H9 (cell line): ENCODE measurements at regions not wholly inside any gene's neighbourhood (a gene's known extent, or its start where the extent isn't known, plus 50 kb on each side); places are given as distances from the start of the nearest gene placed in this dataset.

Experiments used
- DNase-seq: peaks from one replicate; pipeline ENCODE4 v3.0.0-alpha.2; 2017
- H2AFZ ChIP-seq: one replicate; pipeline ENCODE4 v1.6.1; 2013; ENCODE audit warnings: mild to moderate bottlenecking, low read length, control low read depth, moderate library complexity
- H2AK5ac ChIP-seq: 2 replicates; pipeline ENCODE4 v1.6.1; 2013; ENCODE audit warnings: low read length, control low read depth, mixed read lengths; ENCODE audit not compliant: insufficient read length
- H2BK120ac ChIP-seq: one replicate; pipeline ENCODE4 v1.6.1; 2013; ENCODE audit warnings: low read depth, mild to moderate bottlenecking, low read length, control low read depth, inconsistent platforms; ENCODE audit not compliant: poor library complexity, severe bottlenecking
- H2BK12ac ChIP-seq: 2 replicates; pipeline ENCODE4 v1.6.1; 2013; ENCODE audit warnings: low read length, control low read depth, mixed read lengths, low read depth; ENCODE audit not compliant: insufficient read length
- H2BK15ac ChIP-seq: 2 replicates; pipeline ENCODE4 v1.6.1; 2013; ENCODE audit warnings: low read depth, low read length, control low read depth
- H2BK20ac ChIP-seq: one replicate; pipeline ENCODE4 v1.6.1; 2013; ENCODE audit warnings: low read depth, mild to moderate bottlenecking, low read length, control low read depth, inconsistent platforms; ENCODE audit not compliant: poor library complexity, severe bottlenecking
- H2BK5ac ChIP-seq: 2 replicates; pipeline ENCODE4 v1.6.1; 2013; ENCODE audit warnings: low read length, control low read depth, mixed read lengths; ENCODE audit not compliant: insufficient read length
- H3K14ac ChIP-seq: 2 replicates; pipeline ENCODE4 v1.6.1; 2013; ENCODE audit warnings: low read length, control low read depth; ENCODE audit not compliant: insufficient read depth
- H3K18ac ChIP-seq: 2 replicates; pipeline ENCODE4 v1.6.1; 2013; ENCODE audit warnings: low read depth, mild to moderate bottlenecking, mixed read lengths, low read length, control low read depth; ENCODE audit not compliant: insufficient read length
- H3K23ac ChIP-seq: 2 replicates; pipeline ENCODE4 v1.6.1; 2013; ENCODE audit warnings: low read length, control low read depth, mixed read lengths, low read depth; ENCODE audit not compliant: insufficient read length
- H3K23me2 ChIP-seq: 2 replicates; pipeline ENCODE4 v1.6.1; 2013; ENCODE audit warnings: low read depth, mild to moderate bottlenecking, mixed read lengths, low read length, control low read depth; ENCODE audit not compliant: insufficient read length, poor library complexity, severe bottlenecking
- H3K27ac ChIP-seq: 2 replicates; pipeline ENCODE4 v1.5.1; 2013; ENCODE audit warnings: low read length, control low read depth, mixed read lengths, low read depth; ENCODE audit not compliant: insufficient read length
- H3K27me3 ChIP-seq: 2 replicates; pipeline ENCODE4 v1.6.1; 2013; ENCODE audit warnings: low read length, control low read depth, inconsistent platforms; ENCODE audit not compliant: insufficient read depth
- H3K4ac ChIP-seq: 2 replicates; pipeline ENCODE4 v1.6.1; 2013; ENCODE audit warnings: low read depth, mild to moderate bottlenecking, control low read depth, inconsistent platforms, low read length, moderate library complexity
- H3K4me1 ChIP-seq: 2 replicates; pipeline ENCODE4 v1.6.1; 2013; ENCODE audit warnings: low read length, control low read depth, inconsistent platforms; ENCODE audit not compliant: insufficient read depth
- H3K4me2 ChIP-seq: 2 replicates; pipeline ENCODE4 v1.6.1; 2013; ENCODE audit warnings: low read length, control low read depth, mixed read lengths; ENCODE audit not compliant: insufficient read length, insufficient read depth
- H3K56ac ChIP-seq: 2 replicates; pipeline ENCODE4 v1.6.1; 2013; ENCODE audit warnings: low read depth, mild to moderate bottlenecking, mixed read lengths, low read length, control low read depth; ENCODE audit not compliant: insufficient read length
- H3K79me1 ChIP-seq: 2 replicates; pipeline ENCODE4 v1.6.1; 2013; ENCODE audit warnings: low read depth, mild to moderate bottlenecking, moderate library complexity, low read length, control low read depth, inconsistent platforms; ENCODE audit not compliant: insufficient read depth, poor library complexity, severe bottlenecking
- H3K79me2 ChIP-seq: 2 replicates; pipeline ENCODE4 v1.6.1; 2013; ENCODE audit warnings: low read length, control low read depth, inconsistent platforms; ENCODE audit not compliant: insufficient read depth
- H3K9ac ChIP-seq: 2 replicates; pipeline ENCODE4 v1.6.1; 2013; ENCODE audit warnings: low read length, control low read depth, mixed read lengths; ENCODE audit not compliant: insufficient read length; ENCODE audit errors: extremely low read depth
- H3K9me3 ChIP-seq: one replicate; pipeline ENCODE4 v1.6.1; 2013; ENCODE audit warnings: low read depth, low read length, inconsistent platforms; ENCODE audit not compliant: control insufficient read depth
- H3T11ph ChIP-seq: one replicate; pipeline ENCODE4 v1.6.1; 2013; ENCODE audit warnings: mild to moderate bottlenecking, low read length, control low read depth, inconsistent platforms
- H4K20me1 ChIP-seq: one replicate; pipeline ENCODE4 v1.6.1; 2013; ENCODE audit not compliant: control insufficient read depth, insufficient read length, insufficient read depth
- H4K5ac ChIP-seq: 2 replicates; pipeline ENCODE4 v1.6.1; 2013; ENCODE audit warnings: low read depth, mild to moderate bottlenecking, mixed read lengths, low read length, control low read depth; ENCODE audit not compliant: insufficient read length
- H4K8ac ChIP-seq: replicated peaks from 2 replicates; pipeline ENCODE4 v1.6.1; 2013; ENCODE audit warnings: low read length, control low read depth, mixed read lengths, low read depth; ENCODE audit not compliant: insufficient read length
- H4K91ac ChIP-seq: 2 replicates; pipeline ENCODE4 v1.6.1; 2013; ENCODE audit warnings: low read depth, mild to moderate bottlenecking, moderate library complexity, mixed read lengths, low read length, control low read depth; ENCODE audit not compliant: insufficient read length
- H3K27ac Mint-ChIP-seq, 3 experiments: 2 replicates in 2 of 3; 3 replicates in 1 of 3; pipeline ENCODE4 v1.8.0; 2020 to 2021; ENCODE audit warnings: mixed read lengths in 3 of 3, mild to moderate bottlenecking in 1 of 3, moderate library complexity in 1 of 3
- H3K27me3 Mint-ChIP-seq: 2 replicates; pipeline ENCODE4 v1.8.0; 2021; ENCODE audit warnings: low read depth, mild to moderate bottlenecking, moderate library complexity, mixed read lengths
- H3K36me3 Mint-ChIP-seq, 3 experiments: 2 replicates in 2 of 3; 3 replicates in 1 of 3; pipeline ENCODE4 v1.8.0; 2020 to 2021; ENCODE audit warnings: low read depth in 3 of 3, mixed read lengths in 3 of 3; ENCODE audit not compliant: insufficient read depth in 1 of 3
- H3K4me1 Mint-ChIP-seq, 2 experiments: 2 replicates each; pipeline ENCODE4 v1.8.0; 2020; ENCODE audit warnings: mixed read lengths in 2 of 2
- H3K4me3 Mint-ChIP-seq, 2 experiments: 2 replicates in 1 of 2; 3 replicates in 1 of 2; pipeline ENCODE4 v1.8.0; 2020 to 2021; ENCODE audit warnings: mild to moderate bottlenecking in 2 of 2, mixed read lengths in 2 of 2, moderate library complexity in 1 of 2
- H3K9me3 Mint-ChIP-seq, 2 experiments: 2 replicates in 1 of 2; 3 replicates in 1 of 2; pipeline ENCODE4 v1.8.0; 2020; ENCODE audit warnings: mild to moderate bottlenecking in 2 of 2, mixed read lengths in 2 of 2, moderate library complexity in 1 of 2
- WGBS: extraction: QIAGEN DNeasy Blood & Tissue Kit; methylation state at CpG from one replicate; pipeline ENCODE4 v1.1.7; 2013; ENCODE audit warnings: missing lambda C conversion rate, low lambda C conversion rate, mixed read lengths; ENCODE audit not compliant: insufficient read length; ENCODE audit errors: extremely low coverage; 5-methylcytosine and 5-hydroxymethylcytosine counted together
- TF ChIP-seq, protein P1 (sequence below): fragments of 200-600 bp; sonication (generic); conservative IDR thresholded peaks from 3 replicates; pipeline ENCODE4 v1.8.0; 2021; ENCODE audit warnings: antibody characterized with exemption, mild to moderate bottlenecking

- Histone ChIP-seq H3K9ac (no peak overlapping the region), H2AK5ac (no peak overlapping the region), H3K4me2 (no peak overlapping the region), H2BK5ac (no peak overlapping the region), H3K23me2 (no peaks in the 10 kb centered on the region), H3K18ac (no peak overlapping the region), H4K91ac (no peak overlapping the region), H2BK12ac (no peak overlapping the region), H2BK15ac (no peak overlapping the region), H2BK120ac (no peak overlapping the region), H4K20me1 (no peaks in the 10 kb centered on the region), H3K4me1 (no peaks in the 10 kb centered on the region), H3K27ac (no peak overlapping the region), H2AFZ (no peak overlapping the region), H3T11ph (no peak overlapping the region), H3K4ac (no peak overlapping the region), H3K9me3 (no peaks in the 10 kb centered on the region), H4K5ac (no peak overlapping the region), H3K79me2 (no peaks in the 10 kb centered on the region), H3K27me3 (no peaks in the 10 kb centered on the region), H3K79me1 (no peaks in the 10 kb centered on the region), H2BK20ac (no peak overlapping the region), H3K23ac (no peak overlapping the region), H4K8ac (no peak overlapping the region), H3K14ac (no peak overlapping the region), H3K56ac (no peak overlapping the region)
- Mint-ChIP-seq H3K4me1 (no peaks in the 10 kb centered on the region), H3K27me3 (no peaks in the 10 kb centered on the region), H3K36me3 (no peaks in the 10 kb centered on the region), H3K9me3 (no peaks in the 10 kb centered on the region), H3K27ac (no peak overlapping the region), H3K4me3 (no peak overlapping the region)
- no CpG with 5 or more reads among the region's 1 CpG for WGBS
- no peak for DNase-seq
- TF ChIP-seq, protein P1, sequence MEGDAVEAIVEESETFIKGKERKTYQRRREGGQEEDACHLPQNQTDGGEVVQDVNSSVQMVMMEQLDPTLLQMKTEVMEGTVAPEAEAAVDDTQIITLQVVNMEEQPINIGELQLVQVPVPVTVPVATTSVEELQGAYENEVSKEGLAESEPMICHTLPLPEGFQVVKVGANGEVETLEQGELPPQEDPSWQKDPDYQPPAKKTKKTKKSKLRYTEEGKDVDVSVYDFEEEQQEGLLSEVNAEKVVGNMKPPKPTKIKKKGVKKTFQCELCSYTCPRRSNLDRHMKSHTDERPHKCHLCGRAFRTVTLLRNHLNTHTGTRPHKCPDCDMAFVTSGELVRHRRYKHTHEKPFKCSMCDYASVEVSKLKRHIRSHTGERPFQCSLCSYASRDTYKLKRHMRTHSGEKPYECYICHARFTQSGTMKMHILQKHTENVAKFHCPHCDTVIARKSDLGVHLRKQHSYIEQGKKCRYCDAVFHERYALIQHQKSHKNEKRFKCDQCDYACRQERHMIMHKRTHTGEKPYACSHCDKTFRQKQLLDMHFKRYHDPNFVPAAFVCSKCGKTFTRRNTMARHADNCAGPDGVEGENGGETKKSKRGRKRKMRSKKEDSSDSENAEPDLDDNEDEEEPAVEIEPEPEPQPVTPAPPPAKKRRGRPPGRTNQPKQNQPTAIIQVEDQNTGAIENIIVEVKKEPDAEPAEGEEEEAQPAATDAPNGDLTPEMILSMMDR: no peak
Observed at GRCh38 chr18:2302012-2302411, 269.3 kb downstream of the METTL4 start.
